ENCODE measurements at regions not wholly inside any gene's neighbourhood (a gene's known extent, or its start where the extent isn't known, plus 50 kb on each side); places are given as distances from the start of the nearest gene placed in this dataset.

GRCh38 chr15:46229263-46229662 is 594.4 kb downstream of the SQOR start:
- H3K27ac ChIP-seq, result no peak overlapping the region

GRCh38 chr15:46231786-46232185 is 597.0 kb downstream of the SQOR start:
- H3K27me3 ChIP-seq, result no peaks in the 10 kb centered on the region
- no peaks in the 10 kb centered on the region for H3K4me1 ChIP-seq (ENCODE audit: control insufficient read depth in 1 of 2, insufficient read depth in 1 of 2, low read depth in 1 of 2, low read length in 1 of 2)
- H3K9me3 ChIP-seq, result no peaks in the 10 kb centered on the region
- H3K4me3 ChIP-seq (ENCODE audit: low read depth in 1 of 2, low read length in 1 of 2), result no peak overlapping the region
- no peaks in the 10 kb centered on the region for H3K36me3 ChIP-seq
- no peak overlapping the region for H3K27ac ChIP-seq
- TF ChIP-seq, protein P1, sequence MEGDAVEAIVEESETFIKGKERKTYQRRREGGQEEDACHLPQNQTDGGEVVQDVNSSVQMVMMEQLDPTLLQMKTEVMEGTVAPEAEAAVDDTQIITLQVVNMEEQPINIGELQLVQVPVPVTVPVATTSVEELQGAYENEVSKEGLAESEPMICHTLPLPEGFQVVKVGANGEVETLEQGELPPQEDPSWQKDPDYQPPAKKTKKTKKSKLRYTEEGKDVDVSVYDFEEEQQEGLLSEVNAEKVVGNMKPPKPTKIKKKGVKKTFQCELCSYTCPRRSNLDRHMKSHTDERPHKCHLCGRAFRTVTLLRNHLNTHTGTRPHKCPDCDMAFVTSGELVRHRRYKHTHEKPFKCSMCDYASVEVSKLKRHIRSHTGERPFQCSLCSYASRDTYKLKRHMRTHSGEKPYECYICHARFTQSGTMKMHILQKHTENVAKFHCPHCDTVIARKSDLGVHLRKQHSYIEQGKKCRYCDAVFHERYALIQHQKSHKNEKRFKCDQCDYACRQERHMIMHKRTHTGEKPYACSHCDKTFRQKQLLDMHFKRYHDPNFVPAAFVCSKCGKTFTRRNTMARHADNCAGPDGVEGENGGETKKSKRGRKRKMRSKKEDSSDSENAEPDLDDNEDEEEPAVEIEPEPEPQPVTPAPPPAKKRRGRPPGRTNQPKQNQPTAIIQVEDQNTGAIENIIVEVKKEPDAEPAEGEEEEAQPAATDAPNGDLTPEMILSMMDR (IDR thresholded peaks at IDR 0.05), result no peak

More at GRCh38 chr15:46229263-46229662, 594.4 kb downstream of the SQOR start:
- Histone ChIP-seq H3K27me3 (no peaks in the 10 kb centered on the region), H3K4me1 (ENCODE audit: control insufficient read depth in 1 of 2, insufficient read depth in 1 of 2, low read depth in 1 of 2, low read length in 1 of 2) (no peaks in the 10 kb centered on the region), H3K36me3 (no peaks in the 10 kb centered on the region), H3K9me3 (no peaks in the 10 kb centered on the region), H3K4me3 (ENCODE audit: low read depth in 1 of 2, low read length in 1 of 2) (no peak overlapping the region)
- TF ChIP-seq, protein P1 (IDR thresholded peaks at IDR 0.05), result no peak

GRCh38 chr15:46232471-46232870 is 597.6 kb downstream of the SQOR start:
- TF ChIP-seq, protein P1 (IDR thresholded peaks at IDR 0.05), result no peak
- Histone ChIP-seq H3K9me3 (no peaks in the 10 kb centered on the region), H3K4me3 (ENCODE audit: low read depth in 1 of 2, low read length in 1 of 2) (no peak overlapping the region), H3K36me3 (no peaks in the 10 kb centered on the region), H3K27ac (no peak overlapping the region), H3K4me1 (ENCODE audit: control insufficient read depth in 1 of 2, insufficient read depth in 1 of 2, low read depth in 1 of 2, low read length in 1 of 2) (no peaks in the 10 kb centered on the region), H3K27me3 (no peaks in the 10 kb centered on the region)

GRCh38 chr15:46242935-46243334 is 608.1 kb downstream of the SQOR start:
- TF ChIP-seq, protein P1 (IDR thresholded peaks at IDR 0.05), result no peak
- Histone ChIP-seq H3K9me3 (no peaks in the 10 kb centered on the region), H3K27me3 (no peaks in the 10 kb centered on the region), H3K4me1 (ENCODE audit: control insufficient read depth in 1 of 2, insufficient read depth in 1 of 2, low read depth in 1 of 2, low read length in 1 of 2) (no peaks in the 10 kb centered on the region), H3K4me3 (ENCODE audit: low read depth in 1 of 2, low read length in 1 of 2) (no peak overlapping the region), H3K27ac (no peak overlapping the region), H3K36me3 (no peaks in the 10 kb centered on the region)

- TF ChIP-seq, protein P1 (IDR thresholded peaks at IDR 0.05), result no peak
- Histone ChIP-seq H3K4me3 (ENCODE audit: low read depth in 1 of 2, low read length in 1 of 2) (no peak overlapping the region), H3K9me3 (no peaks in the 10 kb centered on the region)
Observed at GRCh38 chr15:46251903-46252302, 617.1 kb downstream of the SQOR start.

DNA sequence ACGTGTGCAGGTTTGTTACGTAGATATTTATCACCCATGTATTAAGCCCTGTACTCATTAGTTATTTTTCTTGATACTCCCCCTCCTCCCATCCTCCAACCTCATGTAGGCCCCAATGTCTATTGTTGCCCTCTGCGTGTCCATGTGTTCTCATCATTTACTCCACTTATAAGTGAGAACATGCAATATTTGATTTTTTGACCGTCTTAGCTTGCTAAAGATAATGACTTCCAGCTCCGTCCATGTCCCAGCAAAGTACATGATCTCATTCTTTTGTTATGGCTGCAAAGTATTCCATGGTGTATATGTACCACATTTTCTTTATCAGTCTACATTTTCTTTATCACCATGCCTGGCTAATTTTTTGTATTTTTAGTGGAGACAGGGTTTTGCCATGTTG is 623.2 kb downstream of the SQOR start:
- Histone ChIP-seq H3K4me3 (ENCODE audit: low read depth in 1 of 2, low read length in 1 of 2) (no peak overlapping the region), H3K36me3 (no peaks in the 10 kb centered on the region), H3K27ac (no peak overlapping the region), H3K4me1 (ENCODE audit: control insufficient read depth in 1 of 2, insufficient read depth in 1 of 2, low read depth in 1 of 2, low read length in 1 of 2) (no peaks in the 10 kb centered on the region), H3K9me3 (no peaks in the 10 kb centered on the region), H3K27me3 (no peaks in the 10 kb centered on the region)
- TF ChIP-seq, protein P1 (IDR thresholded peaks at IDR 0.05), result no peak

More at GRCh38 chr15:46251903-46252302, 617.1 kb downstream of the SQOR start:
- Histone ChIP-seq H3K27ac (no peak overlapping the region), H3K36me3 (no peaks in the 10 kb centered on the region), H3K27me3 (no peaks in the 10 kb centered on the region), H3K4me1 (ENCODE audit: control insufficient read depth in 1 of 2, insufficient read depth in 1 of 2, low read depth in 1 of 2, low read length in 1 of 2) (no peaks in the 10 kb centered on the region)

All from neutrophil (primary cell).